T-helper 2 cell (primary cell): ENCODE measurements at regions not wholly inside any gene's neighbourhood (a gene's known extent, or its start where the extent isn't known, plus 50 kb on each side); places are given as distances from the start of the nearest gene placed in this dataset.

Experiments used
- DNase-seq, 5 experiments: peaks; one replicate each; pipeline versions ENCODE4 v3.0.0 to v3.0.0-alpha.2; 2012 to 2022

GRCh38 chr3:150082898-150083654 lies 112.4 kb upstream of the PFN2 start:
- no peak for DNase-seq

DNA sequence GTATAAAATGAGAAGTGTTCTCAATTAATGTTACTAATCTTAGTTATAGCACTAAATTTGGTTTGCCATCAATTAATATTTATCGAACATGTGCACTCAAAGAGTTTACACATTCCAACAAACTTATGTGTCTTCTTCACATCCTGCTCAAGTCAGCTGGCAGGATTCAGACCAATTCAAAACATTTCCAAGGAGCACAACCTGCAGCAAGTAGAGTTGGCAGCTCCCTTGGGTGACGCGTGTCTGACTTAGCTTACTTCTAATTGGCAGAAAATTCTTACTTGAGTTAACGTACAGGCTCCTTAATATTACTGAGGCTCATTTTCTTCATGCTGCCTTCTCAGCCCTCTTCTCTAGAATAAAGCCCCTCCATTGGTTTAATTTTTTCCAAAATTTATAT lies 110.4 kb upstream of the PFN2 start:
- DNase-seq = no peak

- no peak for DNase-seq
Observed at GRCh38 chr3:150080058-150080730, 109.5 kb upstream of the PFN2 start.

DNA sequence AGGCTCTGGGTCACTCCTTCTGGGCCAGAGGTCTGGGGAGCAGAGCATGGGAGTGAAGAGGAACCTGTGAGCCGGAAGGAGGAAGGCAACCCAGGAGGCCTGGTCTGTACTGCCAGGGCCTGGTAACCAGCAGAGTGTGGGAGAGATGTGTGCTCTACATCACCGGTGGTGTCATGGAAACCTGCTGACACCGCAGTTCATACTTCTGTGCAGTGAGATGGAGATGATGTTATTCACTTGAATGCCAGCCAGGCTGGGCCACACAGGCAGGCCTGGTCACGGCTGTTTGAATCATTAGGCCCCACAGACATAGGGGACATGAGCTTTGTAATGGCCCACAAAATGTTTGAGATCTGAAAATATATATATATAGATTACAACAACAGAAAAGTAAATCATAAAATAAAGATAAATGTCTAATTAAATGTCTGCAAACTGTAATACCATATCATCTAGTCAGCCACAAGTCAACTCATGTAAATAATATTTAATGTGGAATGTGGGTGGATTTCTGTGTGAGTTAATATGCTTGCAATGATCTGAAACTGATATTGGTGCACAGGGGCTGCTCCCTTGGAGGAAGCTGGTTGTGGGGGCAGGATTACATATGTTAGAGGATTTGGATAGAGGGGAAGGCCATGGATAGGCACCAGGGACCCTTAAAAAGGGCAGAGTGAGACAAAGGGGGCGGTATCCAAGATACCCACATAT lies 108.5 kb upstream of the PFN2 start:
- no peak for DNase-seq

- no peak for DNase-seq
Observed at GRCh38 chr3:150077581-150078247, 107.0 kb upstream of the PFN2 start.

GRCh38 chr3:150077107-150077506 lies 106.4 kb upstream of the PFN2 start:
- DNase-seq = no peak

DNA sequence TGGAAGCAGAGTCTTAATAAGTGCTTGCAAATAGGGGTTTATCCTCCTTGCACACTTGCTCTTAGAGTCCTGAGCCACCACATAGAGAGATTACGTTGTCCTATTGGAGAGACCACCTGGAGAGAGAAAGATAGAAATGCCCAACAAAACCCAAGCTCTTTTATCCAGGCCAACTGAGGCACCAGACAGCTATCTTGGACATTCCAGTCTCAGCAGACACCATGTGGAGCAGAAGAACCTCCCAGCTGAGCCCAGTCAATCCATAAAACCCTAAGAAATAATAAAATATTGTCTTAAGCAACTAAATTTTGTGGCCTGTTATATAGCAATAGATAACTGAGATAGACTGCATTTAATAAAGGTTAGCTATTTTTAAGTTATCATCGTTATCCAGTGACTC lies 105.7 kb upstream of the PFN2 start:
- no peak for DNase-seq

DNA sequence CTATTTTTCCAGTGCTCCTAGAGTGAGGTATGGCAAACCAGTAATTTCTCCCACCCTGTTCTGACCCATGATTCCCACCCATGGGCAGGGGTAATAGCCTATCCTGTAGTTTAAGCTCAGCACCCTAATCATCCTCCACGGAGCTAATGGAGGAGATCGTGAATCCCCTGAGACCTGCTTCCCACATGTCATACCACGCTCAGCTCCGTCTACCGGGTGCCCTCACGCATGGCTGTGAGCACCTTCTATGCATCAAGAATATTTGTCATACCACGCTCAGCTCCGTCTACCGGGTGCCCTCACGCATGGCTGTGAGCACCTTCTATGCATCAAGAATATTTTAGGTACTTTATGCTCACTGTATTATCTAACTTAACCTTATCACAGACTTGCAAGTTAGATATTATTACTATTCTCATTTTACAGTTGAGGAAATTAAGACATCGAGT lies 104.7 kb upstream of the PFN2 start:
- no peak for DNase-seq

GRCh38 chr3:150074697-150075416 lies 104.2 kb upstream of the PFN2 start:
- DNase-seq = no peak

- no peak for DNase-seq
Observed at GRCh38 chr3:150074277-150074676, 103.6 kb upstream of the PFN2 start.

DNA sequence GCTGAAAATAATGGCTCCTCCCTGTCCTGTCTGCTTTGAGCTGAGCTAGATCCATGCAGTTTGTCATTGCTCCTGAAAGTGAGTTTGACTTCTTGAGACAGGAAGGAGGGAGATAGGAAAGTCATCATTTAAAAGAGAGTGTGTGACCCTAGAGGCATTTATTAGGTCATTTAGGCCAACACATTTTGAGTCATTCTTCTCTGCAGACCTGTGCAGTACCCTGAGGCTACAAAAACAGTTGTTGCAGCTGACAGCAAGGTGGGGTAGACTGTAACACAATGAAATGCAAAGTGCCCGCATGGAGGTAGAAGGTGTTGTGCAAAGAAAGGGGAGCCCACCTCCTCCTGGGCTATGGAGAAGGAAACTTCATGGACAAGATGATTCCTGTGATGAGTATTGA lies 102.8 kb upstream of the PFN2 start:
- no peak for DNase-seq

GRCh38 chr3:150073031-150073430 lies 102.3 kb upstream of the PFN2 start:
- DNase-seq = no peak

- DNase-seq = no peak
Observed at GRCh38 chr3:150072576-150072975, 101.9 kb upstream of the PFN2 start.

GRCh38 chr3:150070271-150070670 lies 99.6 kb upstream of the PFN2 start:
- no peak for DNase-seq

DNA sequence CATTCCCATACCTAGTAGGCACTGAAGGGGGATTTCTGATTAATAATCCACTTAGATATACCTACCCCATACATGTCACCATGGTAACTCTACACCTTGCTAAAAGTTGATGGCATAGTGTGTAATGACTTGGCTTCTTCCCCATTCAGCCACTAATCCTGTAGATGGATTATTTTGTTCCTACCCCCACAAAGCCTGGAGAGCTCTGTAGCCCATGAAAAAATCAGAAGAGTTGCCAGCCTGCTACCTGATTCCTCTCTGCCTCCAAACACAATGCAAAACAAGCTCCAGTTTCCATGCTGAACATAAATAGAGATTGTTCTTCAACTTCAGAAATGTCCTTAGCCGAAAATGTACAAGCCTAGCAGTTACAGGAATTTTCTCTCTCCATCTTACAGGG lies 98.9 kb upstream of the PFN2 start:
- DNase-seq = no peak

- DNase-seq = no peak
Observed at GRCh38 chr3:150069154-150069527, 98.4 kb upstream of the PFN2 start.

DNA sequence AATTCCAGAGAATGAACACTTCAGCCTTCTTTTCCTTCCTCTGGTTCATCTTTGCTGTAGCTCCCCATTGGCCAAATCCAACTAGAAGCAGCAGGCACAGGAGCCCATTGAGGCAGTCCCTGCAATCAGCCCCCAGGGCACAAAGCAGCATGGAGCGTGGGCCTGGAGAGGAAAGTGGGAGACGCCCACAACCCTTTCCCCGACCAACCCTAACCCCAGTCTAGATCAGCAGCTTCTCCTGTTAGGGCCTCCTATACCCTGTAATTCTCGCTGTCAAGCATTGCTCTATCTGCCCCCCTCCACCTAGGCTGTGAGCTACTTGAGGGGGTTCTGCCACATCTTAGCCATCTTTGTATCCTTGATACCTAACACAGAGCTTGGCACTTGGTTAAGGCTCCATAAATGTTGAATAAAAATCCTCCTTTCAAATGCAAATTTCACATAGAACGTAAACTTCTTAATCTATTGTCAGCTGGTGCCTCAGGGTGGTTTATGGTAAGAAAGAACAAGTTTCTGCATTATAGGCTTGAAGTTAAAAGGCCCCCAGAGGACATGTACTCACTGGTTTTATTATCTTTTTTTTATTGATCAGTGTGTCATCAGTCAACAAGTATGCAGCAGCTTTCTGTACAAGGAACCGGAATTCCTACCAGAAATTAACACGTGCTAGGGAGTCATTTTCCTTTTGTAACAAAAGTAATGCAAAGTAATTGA lies 97.9 kb upstream of the PFN2 start:
- no peak for DNase-seq

GRCh38 chr3:150067561-150067960 lies 96.9 kb upstream of the PFN2 start:
- no peak for DNase-seq

- DNase-seq = no peak
Observed at GRCh38 chr3:150064971-150065370, 94.3 kb upstream of the PFN2 start.

DNA sequence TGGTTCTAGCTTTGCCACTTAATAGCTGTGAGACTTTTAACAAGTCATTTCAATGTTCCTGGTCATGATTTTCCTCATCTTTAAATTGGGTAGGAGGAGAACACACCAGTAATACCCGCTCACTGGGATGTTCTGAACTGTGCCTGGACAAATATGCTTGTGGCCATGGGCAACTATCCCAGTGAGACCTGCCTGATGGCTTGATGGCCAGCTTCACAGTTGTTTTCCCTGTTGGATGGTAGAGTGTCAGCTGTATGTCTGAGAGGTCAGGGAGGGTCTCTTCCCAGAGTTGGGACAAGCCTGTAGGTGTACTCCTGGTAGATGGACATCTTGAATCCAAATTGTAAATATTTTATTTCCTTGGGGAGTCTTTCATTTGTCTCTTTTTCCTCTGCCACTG lies 92.5 kb upstream of the PFN2 start:
- DNase-seq = no peak

DNA sequence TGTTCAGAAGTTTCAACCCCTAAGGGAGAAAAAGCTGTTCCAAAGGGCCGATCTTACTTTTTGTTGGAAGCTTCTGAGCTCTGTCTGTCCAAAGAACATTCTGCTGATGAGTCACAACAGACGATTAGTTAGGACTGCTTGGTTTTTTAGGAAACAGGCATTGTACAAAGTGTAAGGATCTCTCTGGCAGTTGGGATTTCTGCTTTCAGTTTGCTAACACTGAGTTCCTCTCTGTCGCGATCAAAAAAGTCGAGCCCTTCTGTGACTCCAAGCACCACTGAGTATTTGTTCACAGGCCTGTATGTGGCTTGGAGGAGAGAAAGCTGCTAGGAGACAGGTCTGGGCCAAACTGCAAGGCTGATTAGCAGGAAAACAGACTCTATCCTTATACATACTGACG lies 91.8 kb upstream of the PFN2 start:
- DNase-seq = no peak
